ENCODE measurements at regions not wholly inside any gene's neighbourhood (a gene's known extent, or its start where the extent isn't known, plus 50 kb on each side); places are given as distances from the start of the nearest gene placed in this dataset.

DNA sequence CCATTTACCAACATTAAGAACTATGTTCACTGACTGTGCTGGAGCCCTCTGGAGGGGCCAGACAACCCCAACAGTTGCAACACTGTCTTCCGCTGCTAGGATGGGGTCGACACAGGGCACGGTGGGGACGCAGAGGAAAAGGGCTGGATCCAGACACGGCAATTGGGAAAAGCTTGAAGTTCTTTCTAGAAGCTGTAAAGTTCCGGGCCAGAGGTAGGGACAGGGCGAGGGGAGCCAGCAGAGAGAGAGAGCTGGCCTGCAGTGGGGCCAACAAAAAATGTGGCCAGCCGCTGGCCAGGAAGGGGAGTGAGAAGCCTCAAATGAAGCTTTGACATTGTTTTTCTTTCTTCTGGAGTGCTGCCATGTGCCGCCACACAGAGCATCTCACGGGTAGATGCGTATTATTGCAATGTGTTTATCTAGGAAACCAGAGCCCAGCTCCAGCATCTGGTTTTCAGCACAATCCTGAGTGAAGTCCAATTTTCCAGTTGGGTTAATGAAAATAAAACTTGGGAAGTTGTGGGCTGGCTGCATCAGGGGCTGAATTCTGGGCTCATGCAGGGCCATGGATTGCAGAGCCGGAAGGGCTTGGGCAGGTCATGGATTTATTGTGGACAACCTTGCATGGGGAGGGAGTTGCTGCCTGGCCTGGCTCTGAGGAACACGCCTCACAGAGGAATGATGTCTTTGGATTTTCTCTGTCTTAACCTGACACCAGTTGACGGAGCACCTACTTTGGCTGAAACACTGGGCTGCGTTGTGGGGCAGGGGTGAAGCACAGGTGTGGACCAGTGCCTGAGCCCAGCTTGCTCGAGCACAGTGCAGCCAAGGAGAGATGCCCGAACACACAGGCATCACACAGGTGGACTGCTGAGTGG is 67.6 kb upstream of the AMPD3 start:
- POLR2A ChIA-PET (ENCODE audit: unreplicated experiment) = interaction anchor here (1.0 to 1.3 kb wide), 2 partner anchors 12 to 78 kb away, joined by 5 to 8 read pairs; no protein-coding TSS in a partner anchor
- TF ChIP-seq, protein P1, sequence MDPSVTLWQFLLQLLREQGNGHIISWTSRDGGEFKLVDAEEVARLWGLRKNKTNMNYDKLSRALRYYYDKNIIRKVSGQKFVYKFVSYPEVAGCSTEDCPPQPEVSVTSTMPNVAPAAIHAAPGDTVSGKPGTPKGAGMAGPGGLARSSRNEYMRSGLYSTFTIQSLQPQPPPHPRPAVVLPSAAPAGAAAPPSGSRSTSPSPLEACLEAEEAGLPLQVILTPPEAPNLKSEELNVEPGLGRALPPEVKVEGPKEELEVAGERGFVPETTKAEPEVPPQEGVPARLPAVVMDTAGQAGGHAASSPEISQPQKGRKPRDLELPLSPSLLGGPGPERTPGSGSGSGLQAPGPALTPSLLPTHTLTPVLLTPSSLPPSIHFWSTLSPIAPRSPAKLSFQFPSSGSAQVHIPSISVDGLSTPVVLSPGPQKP (IDR thresholded peaks at IDR 0.05; ENCODE audit: borderline replicate concordance, low read depth, low read length) = no peak
- TF ChIP-seq NFE2L2 (IDR thresholded peaks at IDR 0.05; ENCODE audit: low read depth, low read length) = no peak
- TF ChIP-seq MAZ (IDR thresholded peaks at IDR 0.05; ENCODE audit: borderline replicate concordance, low read depth, low read length) = no peak
- TF ChIP-seq, protein P2, sequence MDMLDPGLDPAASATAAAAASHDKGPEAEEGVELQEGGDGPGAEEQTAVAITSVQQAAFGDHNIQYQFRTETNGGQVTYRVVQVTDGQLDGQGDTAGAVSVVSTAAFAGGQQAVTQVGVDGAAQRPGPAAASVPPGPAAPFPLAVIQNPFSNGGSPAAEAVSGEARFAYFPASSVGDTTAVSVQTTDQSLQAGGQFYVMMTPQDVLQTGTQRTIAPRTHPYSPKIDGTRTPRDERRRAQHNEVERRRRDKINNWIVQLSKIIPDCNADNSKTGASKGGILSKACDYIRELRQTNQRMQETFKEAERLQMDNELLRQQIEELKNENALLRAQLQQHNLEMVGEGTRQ (IDR thresholded peaks at IDR 0.05; ENCODE audit: low read depth, low read length) = peak; percentile 69
- peak; percentile 70 for TF ChIP-seq CEBPB (IDR thresholded peaks at IDR 0.05; ENCODE audit: low read depth, low read length)
- no peak for TF ChIP-seq RAD21 (IDR thresholded peaks at IDR 0.05; ENCODE audit: low read length)
- no peak for TF ChIP-seq FOS (IDR thresholded peaks at IDR 0.05; ENCODE audit: low read depth, low read length)
- no peak for TF ChIP-seq SMC3 (IDR thresholded peaks at IDR 0.05; ENCODE audit: low read depth, low read length)
- TF ChIP-seq RFX5 (IDR thresholded peaks at IDR 0.05; ENCODE audit: low read depth, low read length) = no peak
- no peak for TF ChIP-seq MAFK (IDR thresholded peaks at IDR 0.05; ENCODE audit: low read depth, low read length)
- TF ChIP-seq POLR2A (IDR thresholded peaks at IDR 0.05; ENCODE audit: low read depth, low read length) = no peak
- no peak for TF ChIP-seq CHD1 (IDR thresholded peaks at IDR 0.05; ENCODE audit: low read depth, low read length)
- TF ChIP-seq, protein P3, sequence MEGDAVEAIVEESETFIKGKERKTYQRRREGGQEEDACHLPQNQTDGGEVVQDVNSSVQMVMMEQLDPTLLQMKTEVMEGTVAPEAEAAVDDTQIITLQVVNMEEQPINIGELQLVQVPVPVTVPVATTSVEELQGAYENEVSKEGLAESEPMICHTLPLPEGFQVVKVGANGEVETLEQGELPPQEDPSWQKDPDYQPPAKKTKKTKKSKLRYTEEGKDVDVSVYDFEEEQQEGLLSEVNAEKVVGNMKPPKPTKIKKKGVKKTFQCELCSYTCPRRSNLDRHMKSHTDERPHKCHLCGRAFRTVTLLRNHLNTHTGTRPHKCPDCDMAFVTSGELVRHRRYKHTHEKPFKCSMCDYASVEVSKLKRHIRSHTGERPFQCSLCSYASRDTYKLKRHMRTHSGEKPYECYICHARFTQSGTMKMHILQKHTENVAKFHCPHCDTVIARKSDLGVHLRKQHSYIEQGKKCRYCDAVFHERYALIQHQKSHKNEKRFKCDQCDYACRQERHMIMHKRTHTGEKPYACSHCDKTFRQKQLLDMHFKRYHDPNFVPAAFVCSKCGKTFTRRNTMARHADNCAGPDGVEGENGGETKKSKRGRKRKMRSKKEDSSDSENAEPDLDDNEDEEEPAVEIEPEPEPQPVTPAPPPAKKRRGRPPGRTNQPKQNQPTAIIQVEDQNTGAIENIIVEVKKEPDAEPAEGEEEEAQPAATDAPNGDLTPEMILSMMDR (conservative IDR thresholded peaks at IDR 0.05; ENCODE audit: low read depth, low read length) = no peak
- no peak for TF ChIP-seq RCOR1 (IDR thresholded peaks at IDR 0.05; ENCODE audit: insufficient replicate concordance, low read length)

More for the DNA sequence above, 67.6 kb upstream of the AMPD3 start:
- Histone ChIP-seq H2AK5ac (ENCODE audit: low read depth, low read length) (peak overlapping the region; percentile 92), H3K4me3 (ENCODE audit: insufficient read depth, low read depth, low read length) (no peak overlapping the region), H3K4ac (ENCODE audit: low read depth, low read length) (peak overlapping the region; percentile 88), H3K27me3 (ENCODE audit: control insufficient read depth, insufficient read depth, low read length) (no peaks in the 10 kb centered on the region), H2BK120ac (ENCODE audit: low read depth, low read length) (peak overlapping the region; percentile 87), H4K5ac (ENCODE audit: low read depth, low read length) (peak overlapping the region; percentile 58), H3K18ac (ENCODE audit: low read depth, low read length) (peak overlapping the region; percentile 81), H3K36me3 (ENCODE audit: control insufficient read depth, insufficient read depth, low read length) (no peaks in the 10 kb centered on the region), H4K20me1 (ENCODE audit: insufficient read depth, low read length) (no peaks in the 10 kb centered on the region), H2AFZ (replicated peaks; ENCODE audit: low read length, poor library complexity) (peak overlapping the region; percentile 70), H3K56ac (ENCODE audit: extremely low read depth, insufficient read depth, low read length) (peak overlapping the region; percentile 20; the same call in 1 of the 2 replicates), H2BK20ac (ENCODE audit: low read depth, low read length) (peak overlapping the region; percentile 86), H3K4me1 (ENCODE audit: control insufficient read depth, insufficient read depth, low read length) (peaks cover 32% of the 10 kb centered on the region), H3K9ac (ENCODE audit: low read depth, low read length) (peak overlapping the region; percentile 50; the same call in 1 of the 2 replicates), H3K9me1 (ENCODE audit: insufficient read depth, low read length) (peaks cover 24% of the 10 kb centered on the region), H3K4me2 (ENCODE audit: low read depth, low read length) (peak overlapping the region; percentile 27; the same call in 1 of the 2 replicates), H2BK5ac (ENCODE audit: low read depth, low read length, poor library complexity, severe bottlenecking) (peak overlapping the region; percentile 57), H4K8ac (ENCODE audit: low read depth in 2 of 2, low read length in 2 of 2) (peak overlapping the region in 1 of 2 experiments; percentile 51; a peak in 1 of 4 replicates), H2BK15ac (ENCODE audit: low read depth, low read length) (peak overlapping the region; percentile 62; the same call in 1 of the 3 replicates), H3K9me3 (ENCODE audit: control insufficient read depth, insufficient read depth, low read length) (no peaks in the 10 kb centered on the region), H3K23ac (ENCODE audit: low read depth, low read length) (peak overlapping the region; percentile 46), H3K79me1 (ENCODE audit: low read depth in 1 of 2, low read length in 2 of 2) (0 out of 4 replicates have a peak, but pooled peaks cover 0 to 5% of the 10 kb centered on the region in 2 experiments), H4K91ac (ENCODE audit: insufficient read depth, low read depth, low read length) (peak overlapping the region; percentile 84), H3K14ac (replicated peaks; ENCODE audit: low read depth, low read length) (peak overlapping the region; percentile 85), H3K27ac (ENCODE audit: insufficient read depth, low read length) (peak overlapping the region; percentile 92), H2AK9ac (replicated peaks; ENCODE audit: low read depth, low read length, poor library complexity) (peak overlapping the region; percentile 42)
- DNase-seq (peak; percentile 92), ATAC-seq (ENCODE audit: low read depth) (peak; percentile 78)
- CTCF ChIA-PET = interaction anchor here (0.7 kb wide), 1 partner anchor 21 kb away, joined by 3 read pairs; no protein-coding TSS in a partner anchor
- dilution Hi-C loops (cut with HindIII; ENCODE audit: low sequenced_read_pairs, unreplicated experiment) (no loop called here), in situ Hi-C loops (cut with MboI; ENCODE audit: low sequenced_read_pairs) (no loop called here), intact Hi-C loops (cut with micrococcal nuclease) (no loop called here)
- BruUV-seq (replicated peaks) = no TSS peak
- 32% methylated on average over 11 of the region's 17 CpGs; no CpG with 5 or more reads in 1 of the 2 experiments for WGBS, 2 experiments (ENCODE audit: extremely low coverage in 2 of 2, insufficient read length in 1 of 2)

Data from IMR-90 (cell line).